Fibroblast of lung (primary cell): ENCODE measurements at regions not wholly inside any gene's neighbourhood (a gene's known extent, or its start where the extent isn't known, plus 50 kb on each side); places are given as distances from the start of the nearest gene placed in this dataset.

Source experiments
- EZH2 ChIP-seq: IDR thresholded peaks from 2 replicates; pipeline ENCODE4 v1.5.1; 2012; ENCODE audit warnings: low read length, control low read depth, mild to moderate bottlenecking; ENCODE audit errors: missing control alignments
- TF ChIP-seq, protein P1 (sequence below), 2 donors: IDR thresholded peaks in 1 of 2; conservative IDR thresholded peaks in 1 of 2; 1 replicate in 1 of 2; 2 replicates in 1 of 2; pipeline ENCODE4 v1.5.1; 2011 to 2012; ENCODE audit warnings: low read length in 2 of 2, control low read depth in 1 of 2, inconsistent platforms in 1 of 2, low read depth in 1 of 2, mild to moderate bottlenecking in 1 of 2

- TF ChIP-seq, protein P1, sequence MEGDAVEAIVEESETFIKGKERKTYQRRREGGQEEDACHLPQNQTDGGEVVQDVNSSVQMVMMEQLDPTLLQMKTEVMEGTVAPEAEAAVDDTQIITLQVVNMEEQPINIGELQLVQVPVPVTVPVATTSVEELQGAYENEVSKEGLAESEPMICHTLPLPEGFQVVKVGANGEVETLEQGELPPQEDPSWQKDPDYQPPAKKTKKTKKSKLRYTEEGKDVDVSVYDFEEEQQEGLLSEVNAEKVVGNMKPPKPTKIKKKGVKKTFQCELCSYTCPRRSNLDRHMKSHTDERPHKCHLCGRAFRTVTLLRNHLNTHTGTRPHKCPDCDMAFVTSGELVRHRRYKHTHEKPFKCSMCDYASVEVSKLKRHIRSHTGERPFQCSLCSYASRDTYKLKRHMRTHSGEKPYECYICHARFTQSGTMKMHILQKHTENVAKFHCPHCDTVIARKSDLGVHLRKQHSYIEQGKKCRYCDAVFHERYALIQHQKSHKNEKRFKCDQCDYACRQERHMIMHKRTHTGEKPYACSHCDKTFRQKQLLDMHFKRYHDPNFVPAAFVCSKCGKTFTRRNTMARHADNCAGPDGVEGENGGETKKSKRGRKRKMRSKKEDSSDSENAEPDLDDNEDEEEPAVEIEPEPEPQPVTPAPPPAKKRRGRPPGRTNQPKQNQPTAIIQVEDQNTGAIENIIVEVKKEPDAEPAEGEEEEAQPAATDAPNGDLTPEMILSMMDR (conservative IDR thresholded peaks at IDR 0.05 in 1 of 2, IDR thresholded peaks at IDR 0.05 in 1 of 2; ENCODE audit: low read depth in 1 of 2, low read length in 2 of 2): no peak
- no peak for TF ChIP-seq EZH2
Measured at GRCh38 chr4:170491981-170492380, 402.2 kb upstream of the AADAT start.
